ENCODE measurements at regions not wholly inside any gene's neighbourhood (a gene's known extent, or its start where the extent isn't known, plus 50 kb on each side); places are given as distances from the start of the nearest gene placed in this dataset.

GRCh38 chrX:19195243-19195610 lies 73.0 kb upstream of the ADGRG2 start (continued):
- no peak for TF ChIP-seq REST (IDR thresholded peaks at IDR 0.05; ENCODE audit: unreplicated experiment)
- no peak for TF ChIP-seq JUNB (IDR thresholded peaks at IDR 0.05; ENCODE audit: unreplicated experiment)
- no peak for TF ChIP-seq NANOG (IDR thresholded peaks at IDR 0.05; ENCODE audit: borderline replicate concordance)
- TF ChIP-seq ETS1 (IDR thresholded peaks at IDR 0.05) = no peak
- TF ChIP-seq POLR2AphosphoS5 (IDR thresholded peaks at IDR 0.05; ENCODE audit: low read depth) = no peak

- Histone ChIP-seq H3K4me2 (no peak overlapping the region), H3K27ac (ENCODE audit: low read depth) (no peak overlapping the region), H2AFZ (no peak overlapping the region), H3K27me3 (ENCODE audit: insufficient read depth) (no peaks in the 10 kb centered on the region), H3F3A (replicated peaks; ENCODE audit: low read depth) (no peaks in the 10 kb centered on the region), H3K9me2 (ENCODE audit: insufficient read depth) (no peaks in the 10 kb centered on the region), H3K4me1 (ENCODE audit: insufficient read depth) (no peaks in the 10 kb centered on the region), H3K4me3 (no peak overlapping the region), H3K79me2 (replicated peaks; ENCODE audit: insufficient read depth) (no peaks in the 10 kb centered on the region), H3K36me3 (ENCODE audit: insufficient read depth) (no peaks in the 10 kb centered on the region), H4K20me1 (replicated peaks; ENCODE audit: insufficient read depth) (no peaks in the 10 kb centered on the region)
- peaks cover 1% of the 10 kb centered on the region for H3K27me3 Mint-ChIP-seq (ENCODE audit: insufficient read depth, low read depth, poor library complexity)
- H3K9me3 Mint-ChIP-seq = no peaks in the 10 kb centered on the region
- DNase-seq (ENCODE audit: low spot score) = no peak
- no peak overlapping the region for H3K4me3 Mint-ChIP-seq
- no peak for ATAC-seq
- no peaks in the 10 kb centered on the region for H3K36me3 Mint-ChIP-seq (ENCODE audit: low read depth)
- peaks cover 3% of the 10 kb centered on the region; the same call in 2 of the 3 replicates for H3K4me1 Mint-ChIP-seq
- no peak overlapping the region for H3K27ac Mint-ChIP-seq
- TF ChIP-seq REST (IDR thresholded peaks at IDR 0.05; ENCODE audit: unreplicated experiment) (no peak), CREB1 (CRISPR knock-in tag; IDR thresholded peaks at IDR 0.05; ENCODE audit: low read depth) (no peak), ETS1 (IDR thresholded peaks at IDR 0.05) (no peak), ZNF462 (CRISPR knock-in tag; IDR thresholded peaks at IDR 0.05) (no peak), STAT1 (IDR thresholded peaks at IDR 0.05; ENCODE audit: unreplicated experiment) (no peak), EZH2 (IDR thresholded peaks at IDR 0.05; ENCODE audit: low read depth, unreplicated experiment) (no peak), POLR2AphosphoS5 (IDR thresholded peaks at IDR 0.05; ENCODE audit: low read depth) (no peak), JUNB (IDR thresholded peaks at IDR 0.05; ENCODE audit: unreplicated experiment) (no peak)
These were observed 76.2 kb upstream of the ADGRG2 start for GRCh38 chrX:19198473-19198872.

All from GM23338 (cell line).